ENCODE measurements at regions not wholly inside any gene's neighbourhood (a gene's known extent, or its start where the extent isn't known, plus 50 kb on each side); places are given as distances from the start of the nearest gene placed in this dataset.

DNA sequence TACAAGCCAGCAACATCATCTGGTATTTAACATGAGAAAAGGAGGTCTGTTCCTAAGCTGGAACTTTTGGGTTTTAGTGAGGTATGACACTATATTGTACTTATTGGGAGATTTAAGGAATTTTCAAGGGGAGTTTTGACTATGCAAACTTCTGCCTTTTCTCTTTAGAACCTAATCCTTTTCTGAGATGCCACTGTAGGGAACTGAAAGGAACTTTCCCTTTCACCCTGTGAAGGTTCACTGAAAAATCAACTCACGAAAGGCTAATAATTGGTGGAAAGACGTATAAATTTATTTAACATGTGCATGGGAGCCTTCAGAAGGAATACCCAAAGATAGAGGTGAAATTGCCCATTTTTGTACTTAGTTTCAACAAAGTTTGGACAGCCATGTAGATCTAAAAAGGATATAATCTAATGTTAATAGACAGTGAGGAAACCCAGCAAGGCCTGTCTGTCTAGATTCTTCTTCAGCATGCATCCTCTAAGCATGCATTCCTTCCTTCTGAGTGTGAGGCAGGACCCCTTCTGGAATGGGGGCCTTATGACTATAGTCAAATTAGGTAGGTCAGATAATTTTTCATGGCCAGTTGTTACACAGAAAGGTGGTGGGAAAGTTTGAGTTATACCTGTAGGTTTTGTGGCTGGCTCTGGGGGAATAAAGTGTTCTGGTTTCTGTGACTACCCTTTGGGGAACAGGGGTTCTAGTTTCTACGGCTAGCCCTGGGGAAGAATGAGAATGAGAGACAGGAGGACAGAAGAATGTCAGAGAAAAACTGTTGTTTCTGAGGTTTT, 200.3 kb downstream of the C9orf152 start:
- no peaks in the 10 kb centered on the region for H3K36me3 ChIP-seq
- H3K27me3 ChIP-seq = no peaks in the 10 kb centered on the region
- H3K4me1 ChIP-seq = no peaks in the 10 kb centered on the region
- no peaks in the 10 kb centered on the region for H3K9me3 ChIP-seq
- TF ChIP-seq POLR2AphosphoS5 (IDR thresholded peaks at IDR 0.05) (no peak), EP300 (IDR thresholded peaks at IDR 0.05) (no peak), POLR2A (IDR thresholded peaks at IDR 0.05) (no peak)
- TF ChIP-seq, protein P1, sequence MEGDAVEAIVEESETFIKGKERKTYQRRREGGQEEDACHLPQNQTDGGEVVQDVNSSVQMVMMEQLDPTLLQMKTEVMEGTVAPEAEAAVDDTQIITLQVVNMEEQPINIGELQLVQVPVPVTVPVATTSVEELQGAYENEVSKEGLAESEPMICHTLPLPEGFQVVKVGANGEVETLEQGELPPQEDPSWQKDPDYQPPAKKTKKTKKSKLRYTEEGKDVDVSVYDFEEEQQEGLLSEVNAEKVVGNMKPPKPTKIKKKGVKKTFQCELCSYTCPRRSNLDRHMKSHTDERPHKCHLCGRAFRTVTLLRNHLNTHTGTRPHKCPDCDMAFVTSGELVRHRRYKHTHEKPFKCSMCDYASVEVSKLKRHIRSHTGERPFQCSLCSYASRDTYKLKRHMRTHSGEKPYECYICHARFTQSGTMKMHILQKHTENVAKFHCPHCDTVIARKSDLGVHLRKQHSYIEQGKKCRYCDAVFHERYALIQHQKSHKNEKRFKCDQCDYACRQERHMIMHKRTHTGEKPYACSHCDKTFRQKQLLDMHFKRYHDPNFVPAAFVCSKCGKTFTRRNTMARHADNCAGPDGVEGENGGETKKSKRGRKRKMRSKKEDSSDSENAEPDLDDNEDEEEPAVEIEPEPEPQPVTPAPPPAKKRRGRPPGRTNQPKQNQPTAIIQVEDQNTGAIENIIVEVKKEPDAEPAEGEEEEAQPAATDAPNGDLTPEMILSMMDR (IDR thresholded peaks at IDR 0.05) = no peak
- 86 to 91% methylated on average over 3 of the region's 3 CpGs for WGBS, 2 donors
- no peak for DNase-seq
- no peak overlapping the region for H3K27ac ChIP-seq
- no peak overlapping the region for H3K4me3 ChIP-seq
- intact Hi-C loops (cut with DNase I) = no loop called here

DNA sequence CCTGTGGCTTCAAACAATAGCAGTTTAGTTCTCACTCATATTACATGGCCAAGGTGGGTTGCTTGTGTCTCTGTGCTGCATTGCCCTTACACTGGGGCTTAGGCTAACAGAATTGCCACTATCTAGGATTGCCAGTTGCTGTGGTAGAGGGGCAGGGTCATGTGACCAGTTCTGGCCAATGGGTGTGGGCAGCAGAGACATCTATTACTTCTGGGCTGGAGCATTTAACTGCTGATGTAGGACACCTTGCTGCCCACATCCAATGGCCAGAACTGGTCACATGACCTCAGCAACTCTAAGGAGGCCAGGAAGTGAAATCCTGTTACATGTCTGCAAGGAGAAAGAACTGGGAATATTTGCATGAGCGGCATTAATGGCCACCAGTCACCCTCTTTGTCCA, 199.3 kb downstream of the C9orf152 start:
- Histone ChIP-seq H3K4me1 (no peaks in the 10 kb centered on the region), H3K36me3 (no peaks in the 10 kb centered on the region), H3K27me3 (no peaks in the 10 kb centered on the region), H3K4me3 (no peak overlapping the region), H3K27ac (no peak overlapping the region), H3K9me3 (no peaks in the 10 kb centered on the region)
- intact Hi-C loops (cut with DNase I) = no loop called here
- WGBS, 2 donors = 95 to 100% methylated on average over 1 of the region's 1 CpG
- no peak for DNase-seq
- TF ChIP-seq, protein P1 (IDR thresholded peaks at IDR 0.05) = no peak
- TF ChIP-seq POLR2AphosphoS5 (IDR thresholded peaks at IDR 0.05) = no peak
- no peak for TF ChIP-seq EP300 (IDR thresholded peaks at IDR 0.05)
- TF ChIP-seq POLR2A (IDR thresholded peaks at IDR 0.05) = no peak

DNA sequence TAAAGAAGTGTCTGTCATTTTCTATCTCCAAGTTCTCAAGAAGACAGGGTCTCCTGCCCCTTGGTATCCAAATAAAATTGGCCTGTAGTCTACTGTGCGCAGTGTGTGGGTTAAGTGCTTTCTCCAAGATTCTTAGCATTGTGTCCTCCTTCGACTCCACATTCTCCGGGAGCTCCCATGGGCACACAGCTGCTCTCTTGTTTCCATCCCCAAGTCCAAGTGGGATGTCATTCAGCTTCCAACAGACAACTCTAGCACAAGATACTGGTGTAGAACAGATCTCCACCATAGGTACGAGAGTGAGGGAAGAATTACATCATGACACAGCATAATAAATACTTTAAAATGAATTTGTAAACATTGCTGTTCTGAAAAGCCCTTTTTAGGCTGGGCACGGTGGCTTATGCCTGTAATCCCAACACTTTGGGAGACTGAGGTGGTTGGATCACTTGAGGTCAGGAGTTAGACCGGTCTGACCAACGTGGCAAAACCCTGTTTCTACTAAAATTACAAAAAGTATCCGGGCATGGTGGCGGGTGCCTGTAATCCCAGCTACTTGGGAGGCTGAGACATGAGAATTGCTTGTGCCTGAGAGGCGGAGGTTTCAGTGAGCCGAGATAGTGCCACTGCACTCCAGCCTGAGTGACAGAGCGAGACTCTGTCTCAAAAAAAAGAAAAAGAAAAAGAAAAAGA, 196.2 kb downstream of the C9orf152 start:
- Histone ChIP-seq H3K27ac (no peak overlapping the region), H3K4me1 (no peaks in the 10 kb centered on the region), H3K36me3 (no peaks in the 10 kb centered on the region), H3K4me3 (no peak overlapping the region), H3K27me3 (no peaks in the 10 kb centered on the region), H3K9me3 (no peaks in the 10 kb centered on the region)
- WGBS, 2 donors = 88 to 93% methylated on average over 12 of the region's 12 CpGs
- intact Hi-C loops (cut with DNase I) = no loop called here
- DNase-seq = no peak
- TF ChIP-seq, protein P1 (IDR thresholded peaks at IDR 0.05) = no peak
- TF ChIP-seq EP300 (IDR thresholded peaks at IDR 0.05) = no peak
- no peak for TF ChIP-seq POLR2AphosphoS5 (IDR thresholded peaks at IDR 0.05)

DNA sequence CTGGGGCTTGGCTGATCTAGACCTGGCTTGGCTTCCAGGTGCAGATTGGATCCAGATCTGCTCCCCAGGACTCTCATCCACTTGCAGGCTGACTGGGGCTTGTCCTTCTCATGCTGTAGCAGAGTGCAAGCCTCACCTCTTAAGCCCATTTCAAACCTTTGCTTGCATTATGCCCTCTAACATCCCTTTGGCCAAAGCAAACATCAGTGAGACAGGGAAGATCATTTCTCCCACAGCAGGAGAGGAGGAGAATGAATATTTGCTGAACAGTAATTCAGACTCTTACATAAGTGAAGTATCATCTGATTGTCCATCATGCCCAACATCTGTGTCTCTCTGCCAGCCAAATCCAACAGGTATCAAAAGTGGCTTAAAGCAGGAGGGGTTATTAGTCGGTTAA, 194.9 kb downstream of the C9orf152 start:
- no peaks in the 10 kb centered on the region for H3K36me3 ChIP-seq
- intact Hi-C loops (cut with DNase I) = no loop called here
- no peak overlapping the region for H3K4me3 ChIP-seq
- no peaks in the 10 kb centered on the region for H3K4me1 ChIP-seq
- H3K27ac ChIP-seq = no peak overlapping the region
- no peak for DNase-seq
- no peaks in the 10 kb centered on the region for H3K9me3 ChIP-seq
- 42 to 97% methylated on average over 1 of the region's 1 CpG for WGBS, 2 donors
- H3K27me3 ChIP-seq = no peaks in the 10 kb centered on the region
- TF ChIP-seq, protein P1 (IDR thresholded peaks at IDR 0.05) = no peak
- TF ChIP-seq POLR2A (IDR thresholded peaks at IDR 0.05) = no peak
- TF ChIP-seq POLR2AphosphoS5 (IDR thresholded peaks at IDR 0.05) = no peak
- no peak for TF ChIP-seq EP300 (IDR thresholded peaks at IDR 0.05)
